Body of pancreas (tissue), 4 donors: ENCODE measurements at regions not wholly inside any gene's neighbourhood (a gene's known extent, or its start where the extent isn't known, plus 50 kb on each side); places are given as distances from the start of the nearest gene placed in this dataset.

ENCODE experiments used
- POLR2A ChIP-seq, 3 donors: fragments of 450-650 bp; IDR thresholded peaks; one replicate each; pipeline ENCODE4 v1.6.1; 2016; ENCODE audit warnings: antibody characterized with exemption in 3 of 3, mild to moderate bottlenecking in 2 of 3
- TF ChIP-seq, protein P1 (sequence below), 7 experiments: fragments of 450-650 bp in 4 of 7; fragments of 200-600 bp in 3 of 7; sonication (generic) in 3 of 7; IDR thresholded peaks; one replicate each; pipeline ENCODE4 v1.5.1; 2016 to 2019; ENCODE audit warnings: antibody characterized with exemption in 7 of 7

DNA sequence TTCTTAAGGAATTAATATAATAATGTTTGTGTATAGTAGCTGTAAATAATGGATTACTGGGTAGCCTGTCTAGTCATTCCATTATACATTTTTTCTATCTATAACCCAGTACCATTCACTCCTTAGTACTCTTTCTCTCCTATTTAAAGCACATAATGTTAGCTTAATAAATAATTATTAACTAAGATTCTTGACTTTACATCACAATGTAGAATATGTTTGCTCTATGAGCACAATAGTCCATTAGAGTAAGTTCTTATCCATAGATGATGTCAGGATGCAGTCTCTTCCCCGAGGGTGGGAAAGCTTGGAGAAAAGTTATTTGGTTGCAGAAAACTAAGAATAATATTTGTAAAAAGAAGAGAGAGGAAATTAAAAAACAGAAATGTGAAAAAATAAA lies 226.4 kb upstream of the EYS start:
- no peak for TF ChIP-seq POLR2A (IDR thresholded peaks at IDR 0.05)
- TF ChIP-seq, protein P1, sequence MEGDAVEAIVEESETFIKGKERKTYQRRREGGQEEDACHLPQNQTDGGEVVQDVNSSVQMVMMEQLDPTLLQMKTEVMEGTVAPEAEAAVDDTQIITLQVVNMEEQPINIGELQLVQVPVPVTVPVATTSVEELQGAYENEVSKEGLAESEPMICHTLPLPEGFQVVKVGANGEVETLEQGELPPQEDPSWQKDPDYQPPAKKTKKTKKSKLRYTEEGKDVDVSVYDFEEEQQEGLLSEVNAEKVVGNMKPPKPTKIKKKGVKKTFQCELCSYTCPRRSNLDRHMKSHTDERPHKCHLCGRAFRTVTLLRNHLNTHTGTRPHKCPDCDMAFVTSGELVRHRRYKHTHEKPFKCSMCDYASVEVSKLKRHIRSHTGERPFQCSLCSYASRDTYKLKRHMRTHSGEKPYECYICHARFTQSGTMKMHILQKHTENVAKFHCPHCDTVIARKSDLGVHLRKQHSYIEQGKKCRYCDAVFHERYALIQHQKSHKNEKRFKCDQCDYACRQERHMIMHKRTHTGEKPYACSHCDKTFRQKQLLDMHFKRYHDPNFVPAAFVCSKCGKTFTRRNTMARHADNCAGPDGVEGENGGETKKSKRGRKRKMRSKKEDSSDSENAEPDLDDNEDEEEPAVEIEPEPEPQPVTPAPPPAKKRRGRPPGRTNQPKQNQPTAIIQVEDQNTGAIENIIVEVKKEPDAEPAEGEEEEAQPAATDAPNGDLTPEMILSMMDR (IDR thresholded peaks at IDR 0.05) = no peak
